GM19351 (cell line): ENCODE measurements at regions not wholly inside any gene's neighbourhood (a gene's known extent, or its start where the extent isn't known, plus 50 kb on each side); places are given as distances from the start of the nearest gene placed in this dataset.
"Not testable (repeated sequence)": the region's sequence is repeated elsewhere in the genome, so short reads cannot be mapped to it uniquely, and the experiment has no call there.

Source experiments
- ATAC-seq: cut with Tn5 transposase; IDR thresholded peaks from one replicate; pipeline ENCODE4 v1.9.1; 2021; ENCODE audit warnings: mild to moderate bottlenecking, moderate library complexity; ENCODE audit not compliant: unreplicated experiment

DNA sequence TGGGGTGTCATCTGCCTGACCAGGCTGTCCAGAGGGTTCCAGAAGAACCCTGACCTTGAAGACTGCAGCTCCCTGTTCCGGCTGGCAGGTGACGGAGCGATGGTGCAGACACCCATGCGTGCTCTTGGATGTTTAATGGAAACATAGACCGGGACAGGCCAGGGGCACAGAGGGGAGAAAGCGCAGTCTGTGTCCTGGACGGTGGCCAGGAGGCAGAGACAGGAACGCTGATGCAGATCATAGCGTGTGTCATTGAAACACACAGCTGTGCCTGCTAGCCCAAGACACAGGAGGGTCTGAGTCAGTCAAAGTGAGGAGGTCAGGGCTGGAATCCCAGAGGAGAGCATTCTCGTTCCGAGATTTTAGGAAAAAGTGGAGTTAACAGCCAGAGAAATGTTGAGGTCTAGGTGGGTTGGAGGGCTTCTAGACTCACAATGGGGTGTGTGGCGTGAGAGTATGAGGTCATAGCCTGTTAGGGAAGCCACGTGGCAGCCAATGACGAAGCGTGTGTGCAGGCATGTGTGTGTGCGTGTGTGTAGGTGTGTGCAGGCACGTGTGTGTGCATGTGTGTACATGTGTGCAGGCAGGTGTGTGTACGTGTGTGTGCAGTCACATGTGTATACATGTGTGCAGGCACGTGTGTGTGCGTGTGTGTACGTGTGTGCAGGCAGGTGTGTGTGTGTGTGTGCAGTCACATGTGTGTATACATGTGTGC is 167.0 kb downstream of the ERMARD start:
- ATAC-seq, result no peak

DNA sequence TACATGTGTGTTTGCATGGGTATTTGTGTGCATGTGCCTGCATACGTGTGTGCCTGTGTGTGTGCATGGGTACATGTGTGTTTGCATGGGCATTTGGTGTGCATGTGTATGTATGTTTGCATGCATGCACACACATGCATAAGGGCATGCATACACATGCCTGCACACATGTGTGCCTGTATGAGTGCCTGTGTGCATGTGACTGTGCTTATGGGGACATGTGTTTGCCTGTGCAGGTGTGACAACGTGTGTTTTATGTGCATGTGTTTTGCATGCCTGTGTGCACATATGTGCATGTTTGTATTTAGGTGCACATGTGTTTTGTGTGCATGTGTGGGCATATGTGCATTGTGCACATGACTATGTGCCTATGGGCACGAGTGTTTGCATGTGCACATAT is 165.7 kb downstream of the ERMARD start:
- no peak for ATAC-seq

GRCh38 chr6:169915769-169916550 is 164.5 kb downstream of the ERMARD start:
- no peak for ATAC-seq

- ATAC-seq, result not testable (repeated sequence)
Measured at GRCh38 chr6:169913745-169914144, 162.3 kb downstream of the ERMARD start.

- no peak for ATAC-seq
Measured at GRCh38 chr6:169913096-169913638, 161.7 kb downstream of the ERMARD start.

DNA sequence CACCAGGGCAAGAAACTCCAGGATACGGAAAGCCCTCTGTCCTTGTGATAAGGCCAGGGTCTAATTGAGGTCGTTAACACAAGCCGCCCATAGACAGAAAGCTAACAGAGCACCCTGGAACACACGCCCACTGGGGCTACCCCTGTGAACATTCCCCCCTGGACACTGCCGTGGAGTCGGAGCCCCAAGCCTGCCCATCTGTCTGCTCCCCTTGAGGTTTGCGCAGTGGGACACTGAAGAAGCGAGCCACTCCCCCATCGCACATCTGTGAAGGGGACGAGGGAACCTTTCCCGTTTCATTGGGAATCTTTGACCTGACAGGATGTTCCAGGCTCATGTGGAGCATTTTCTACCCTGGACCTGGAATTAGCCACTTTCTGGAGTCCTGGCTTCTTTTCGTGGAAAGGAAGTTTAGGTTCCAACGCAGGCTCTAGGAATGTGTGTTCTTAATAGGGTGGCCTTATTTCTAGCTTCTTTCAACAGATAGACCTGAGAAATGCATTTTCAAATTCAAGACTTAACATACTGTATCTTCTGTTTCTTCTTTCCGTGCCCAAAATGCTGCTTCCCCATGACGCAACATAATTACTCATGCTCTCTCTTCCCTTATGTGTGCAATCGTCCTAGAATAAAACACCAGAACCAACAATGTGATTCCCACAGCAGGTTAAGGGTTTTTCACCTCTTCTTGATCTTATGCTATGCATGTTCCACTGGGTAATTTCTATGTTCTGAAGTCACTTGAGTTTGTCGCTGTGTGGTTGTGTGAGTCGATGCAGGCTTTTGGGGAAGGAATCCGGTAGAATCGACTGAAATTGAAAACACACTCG is 161.1 kb downstream of the ERMARD start:
- ATAC-seq, result no peak

DNA sequence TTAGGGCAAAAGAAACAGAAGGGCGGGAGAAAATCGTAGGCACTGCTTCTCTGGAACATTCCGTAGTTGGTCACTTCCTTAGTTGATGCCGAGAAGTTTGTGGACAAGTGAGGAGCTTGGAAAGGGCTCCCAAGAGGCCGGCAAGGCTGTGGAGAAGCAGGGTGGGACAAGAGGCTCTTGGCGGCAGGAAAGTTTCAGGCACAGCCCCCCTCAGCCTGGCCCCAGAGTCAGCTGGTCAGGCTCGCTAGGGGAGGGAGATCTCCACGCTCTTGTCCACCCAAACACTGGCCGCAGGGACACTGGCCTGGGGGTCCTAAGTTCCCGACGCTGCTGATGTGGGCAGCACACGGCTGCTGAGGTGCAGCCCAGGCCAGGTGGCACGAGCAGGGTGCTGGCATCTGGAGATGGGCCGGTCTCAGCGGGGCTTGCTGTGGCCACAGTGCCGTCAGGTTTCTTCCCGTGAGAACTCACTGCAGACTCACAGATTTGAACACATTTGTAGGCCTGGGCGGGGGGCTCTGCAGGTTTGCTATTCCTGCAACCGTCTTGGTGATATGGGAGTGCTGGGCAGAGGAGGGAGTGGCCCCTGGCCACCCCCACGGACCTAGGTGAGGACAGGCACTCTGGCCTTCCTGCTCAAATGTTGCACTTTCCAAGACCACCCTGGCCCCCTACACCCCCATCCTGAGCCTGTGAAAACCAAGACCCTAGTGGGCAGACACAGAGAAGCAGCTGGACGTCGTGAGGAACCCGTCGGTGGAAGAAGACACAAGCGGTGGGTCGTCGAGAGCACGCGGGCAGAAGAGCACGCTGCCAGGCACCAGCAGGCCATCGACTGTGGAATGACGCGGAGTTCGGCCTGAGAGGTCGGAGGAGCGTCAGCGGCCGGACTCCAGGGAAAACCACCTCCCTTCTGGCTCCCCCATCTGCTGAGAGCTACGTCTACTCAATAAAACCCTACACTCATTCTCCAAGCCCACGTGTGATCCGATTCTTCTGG is 160.1 kb downstream of the ERMARD start:
- no peak for ATAC-seq

DNA sequence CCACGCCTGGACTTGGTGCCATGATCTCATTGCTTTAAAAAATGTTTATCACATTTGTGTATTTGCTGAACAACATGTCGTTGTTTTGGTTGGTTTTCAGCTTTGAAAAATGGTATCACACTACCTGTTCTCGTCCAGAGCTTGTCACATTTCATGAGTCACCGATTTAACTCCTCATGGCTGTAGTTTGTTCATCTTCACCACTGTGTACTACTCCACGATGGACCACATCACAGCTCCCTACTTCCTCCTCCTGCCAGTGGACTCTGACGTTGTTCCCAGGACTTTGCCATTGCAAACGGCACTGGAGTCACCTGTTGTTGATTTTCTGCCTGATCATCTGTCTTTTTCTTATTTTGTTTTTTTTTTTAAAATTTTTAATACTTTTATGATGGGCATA is 157.7 kb downstream of the ERMARD start:
- ATAC-seq, result no peak

DNA sequence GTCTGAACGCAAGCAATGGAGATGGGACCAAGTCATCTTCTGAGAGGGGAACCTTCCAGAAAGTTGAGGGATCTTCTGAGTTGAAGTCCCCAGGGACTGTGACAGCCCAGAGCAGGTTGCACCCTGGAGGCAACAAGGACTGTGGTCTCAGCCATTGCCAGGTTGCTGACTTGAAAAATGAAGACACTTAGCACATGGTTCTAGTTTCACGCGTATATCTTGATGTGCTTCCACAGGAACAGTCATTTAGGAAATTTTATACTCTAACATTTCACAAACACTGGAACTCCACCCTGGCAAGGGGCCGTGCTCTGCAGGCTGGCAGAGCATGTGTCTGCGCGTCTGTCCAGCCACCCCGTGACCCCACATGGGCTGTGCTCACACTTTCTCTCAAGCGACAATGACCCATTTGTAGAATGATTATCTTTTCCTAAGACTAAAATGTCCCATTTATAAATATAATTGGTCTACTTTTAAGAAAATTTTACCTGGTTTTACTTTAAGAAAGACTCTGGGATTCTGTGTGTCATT is 157.0 kb downstream of the ERMARD start:
- no peak for ATAC-seq

- no peak for ATAC-seq
Measured at GRCh38 chr6:169907419-169908115, 156.1 kb downstream of the ERMARD start.

GRCh38 chr6:169906688-169907418 is 155.4 kb downstream of the ERMARD start:
- ATAC-seq, result no peak

DNA sequence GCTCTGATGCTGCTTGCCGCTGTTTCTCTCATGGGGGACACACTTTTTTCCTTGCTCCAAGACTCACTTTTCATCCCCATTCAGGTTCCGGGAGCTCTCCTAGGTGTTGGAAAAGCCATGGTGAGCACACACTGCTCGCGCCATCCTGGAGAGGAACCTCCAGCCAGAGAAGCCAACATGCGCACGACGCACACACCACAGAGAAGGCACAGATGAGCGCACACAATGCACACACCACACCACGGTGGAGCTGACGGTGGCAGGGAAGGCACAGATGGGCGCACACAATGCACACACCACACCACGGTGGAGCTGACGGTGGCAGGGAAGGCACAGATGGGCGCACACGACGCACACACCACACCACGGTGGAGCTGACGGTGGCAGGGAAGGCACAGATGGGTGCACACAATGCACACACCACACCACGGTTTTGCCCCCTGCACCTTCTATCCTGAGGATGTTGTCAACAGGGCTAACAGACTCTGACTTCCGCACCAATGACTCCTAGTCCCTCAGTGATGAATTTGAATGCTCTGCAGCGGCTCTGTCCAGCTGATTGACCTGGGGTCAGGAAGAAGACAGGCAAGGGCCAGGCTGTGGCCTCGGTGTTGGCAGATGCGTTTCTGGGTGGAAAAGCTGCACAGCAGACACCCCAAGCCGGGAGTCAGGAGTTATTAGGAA is 154.7 kb downstream of the ERMARD start:
- ATAC-seq, result no peak

- no peak for ATAC-seq
Measured at GRCh38 chr6:169905041-169905807, 153.8 kb downstream of the ERMARD start.

GRCh38 chr6:169904051-169904922 is 152.9 kb downstream of the ERMARD start:
- ATAC-seq, result no peak

GRCh38 chr6:169903122-169903521 is 151.7 kb downstream of the ERMARD start:
- ATAC-seq, result no peak

GRCh38 chr6:169902604-169903003 is 151.2 kb downstream of the ERMARD start:
- no peak for ATAC-seq
